HEK293T (cell line): ENCODE measurements at regions not wholly inside any gene's neighbourhood (a gene's known extent, or its start where the extent isn't known, plus 50 kb on each side); places are given as distances from the start of the nearest gene placed in this dataset.

Experiments used
- CTCF ChIA-PET: fragments of 350-600 bp; formaldehyde crosslinking; extraction: SDS; loops from one replicate; lab custom pipeline; 2021; ENCODE audit warnings: antibody characterized with exemption, inconsistent platforms; lab: Yijun Ruan, JAX
- POLR2A ChIA-PET: fragments of 350-600 bp; formaldehyde crosslinking; extraction: SDS; loops from one replicate; lab custom pipeline; 2020; ENCODE audit warnings: antibody characterized with exemption, inconsistent platforms; lab: Yijun Ruan, JAX
- DNase-seq: peaks from one replicate; pipeline ENCODE4 v3.0.0; 2012; ENCODE audit warnings: mixed read lengths; ENCODE audit errors: extremely low spot score
- ARNT ChIP-seq: fragments of 450-650 bp; IDR thresholded peaks from 2 replicates; pipeline ENCODE4 v1.6.1; 2017; ENCODE audit warnings: mild to moderate bottlenecking
- BHLHE40 ChIP-seq: fragments of 450-650 bp; IDR thresholded peaks from 2 replicates; pipeline ENCODE4 v1.6.1; 2016; ENCODE audit warnings: mild to moderate bottlenecking, moderate library complexity, borderline replicate concordance
- CTBP1 ChIP-seq: fragments of 450-650 bp; IDR thresholded peaks from 2 replicates; pipeline ENCODE4 v1.6.1; 2016; ENCODE audit warnings: borderline replicate concordance
- ELF4 ChIP-seq: fragments of 450-650 bp; IDR thresholded peaks from 2 replicates; pipeline ENCODE4 v1.6.1; 2017; ENCODE audit warnings: antibody characterized with exemption
- FOXA1 ChIP-seq: fragments of 450-650 bp; IDR thresholded peaks from 2 replicates; pipeline ENCODE4 v1.6.1; 2016; ENCODE audit warnings: mild to moderate bottlenecking
- FOXK2 ChIP-seq: fragments of 450-650 bp; IDR thresholded peaks from 2 replicates; pipeline ENCODE4 v1.6.1; 2016; ENCODE audit warnings: mild to moderate bottlenecking
- FOXM1 ChIP-seq: fragments of 450-650 bp; IDR thresholded peaks from 2 replicates; pipeline ENCODE4 v1.6.1; 2017; ENCODE audit warnings: mild to moderate bottlenecking, borderline replicate concordance
- HDGF ChIP-seq: fragments of 450-650 bp; IDR thresholded peaks from 2 replicates; pipeline ENCODE4 v1.6.1; 2017; ENCODE audit warnings: antibody characterized with exemption, borderline replicate concordance
- L3MBTL2 ChIP-seq: fragments of 450-650 bp; conservative IDR thresholded peaks from 2 replicates; pipeline ENCODE4 v1.6.1; 2016; ENCODE audit warnings: mild to moderate bottlenecking
- LEF1 ChIP-seq: fragments of 450-650 bp; IDR thresholded peaks from 2 replicates; pipeline ENCODE4 v1.6.1; 2017; ENCODE audit warnings: mild to moderate bottlenecking, borderline replicate concordance
- NFRKB ChIP-seq: fragments of 450-650 bp; IDR thresholded peaks from 2 replicates; pipeline ENCODE4 v1.6.1; 2016; ENCODE audit warnings: mild to moderate bottlenecking, moderate library complexity
- PKNOX1 ChIP-seq: fragments of 450-650 bp; IDR thresholded peaks from 2 replicates; pipeline ENCODE4 v1.6.1; 2016
- SP1 ChIP-seq: fragments of 450-650 bp; IDR thresholded peaks from 2 replicates; pipeline ENCODE4 v1.6.1; 2017
- SUZ12 ChIP-seq: fragments of 450-650 bp; IDR thresholded peaks from 2 replicates; pipeline ENCODE4 v1.6.1; 2016; ENCODE audit warnings: mild to moderate bottlenecking
- TARDBP ChIP-seq: fragments of 450-650 bp; IDR thresholded peaks from 2 replicates; pipeline ENCODE4 v1.6.1; 2016
- ZNF384 ChIP-seq: fragments of 450-650 bp; IDR thresholded peaks from 2 replicates; pipeline ENCODE4 v1.6.1; 2016

DNA sequence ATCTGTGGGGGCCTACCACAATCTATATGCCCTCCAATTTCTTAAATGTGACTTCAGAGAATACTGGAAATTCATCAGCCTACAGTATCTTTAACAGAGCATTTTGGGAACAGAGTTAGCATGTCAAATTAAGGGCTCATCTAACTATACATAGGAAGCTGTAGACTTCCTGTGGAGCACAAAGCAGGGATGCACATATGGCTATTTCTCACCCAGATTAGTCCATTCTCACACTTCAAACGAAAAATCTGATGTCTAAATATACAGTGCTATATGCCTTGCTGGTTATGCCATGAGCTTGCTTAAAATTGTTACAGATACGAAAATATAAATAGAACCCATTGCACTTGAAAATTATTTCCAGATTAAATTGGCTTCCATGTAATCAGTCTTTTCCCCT lies 1922.8 kb downstream of the MRPL39 start:
- ChIA-PET POLR2A (no interaction called here), CTCF (no interaction called here)
- no peak for DNase-seq
- TF ChIP-seq L3MBTL2: no peak
- no peak for TF ChIP-seq FOXK2
- no peak for TF ChIP-seq NFRKB
- no peak for TF ChIP-seq ARNT
- no peak for TF ChIP-seq SP1
- TF ChIP-seq ZNF384: no peak
- TF ChIP-seq LEF1: no peak
- TF ChIP-seq TARDBP: no peak
- TF ChIP-seq BHLHE40: no peak
- no peak for TF ChIP-seq CTBP1
- TF ChIP-seq SUZ12: no peak
- TF ChIP-seq FOXA1: no peak
- TF ChIP-seq FOXM1: no peak
- no peak for TF ChIP-seq HDGF
- no peak for TF ChIP-seq PKNOX1
- TF ChIP-seq ELF4: no peak

- ChIA-PET CTCF (no interaction called here), POLR2A (no interaction called here)
- DNase-seq: no peak
- TF ChIP-seq SP1: no peak
- no peak for TF ChIP-seq TARDBP
- TF ChIP-seq HDGF: no peak
- no peak for TF ChIP-seq LEF1
- no peak for TF ChIP-seq PKNOX1
- no peak for TF ChIP-seq FOXM1
- no peak for TF ChIP-seq FOXA1
- TF ChIP-seq CTBP1: no peak
- no peak for TF ChIP-seq BHLHE40
These were observed 1943.0 kb downstream of the MRPL39 start for GRCh38 chr21:23664193-23664694.

DNA sequence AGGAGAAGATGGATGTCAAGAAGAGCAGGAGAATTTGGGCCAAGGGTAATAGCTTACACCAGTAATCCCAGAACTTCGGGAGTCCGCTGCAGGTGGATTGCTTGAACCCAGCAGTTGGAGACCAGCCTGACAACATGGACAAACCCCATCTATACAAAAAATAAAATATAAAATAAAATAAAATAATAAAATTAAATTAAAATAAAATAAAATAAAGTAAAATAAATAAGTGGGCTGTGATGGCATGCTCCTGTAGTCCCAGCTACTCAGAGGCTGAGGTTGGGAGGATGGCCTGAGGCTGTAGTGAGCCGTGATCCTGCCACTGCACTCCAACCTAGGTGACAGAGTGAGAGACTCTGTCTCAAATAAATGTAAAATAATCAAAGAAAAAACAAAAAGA lies 1946.7 kb downstream of the MRPL39 start:
- CTCF ChIA-PET: no interaction called here
- POLR2A ChIA-PET: no interaction called here
- DNase-seq: no peak
- no peak for TF ChIP-seq LEF1
- no peak for TF ChIP-seq TARDBP
- no peak for TF ChIP-seq HDGF
- no peak for TF ChIP-seq PKNOX1
- TF ChIP-seq SUZ12: no peak
- no peak for TF ChIP-seq BHLHE40
- no peak for TF ChIP-seq FOXA1
- no peak for TF ChIP-seq ARNT
- TF ChIP-seq FOXK2: no peak

GRCh38 chr21:23644768-23645167 lies 1962.5 kb downstream of the MRPL39 start:
- no peak for DNase-seq
- CTCF ChIA-PET: no interaction called here
- no peak for TF ChIP-seq NFRKB
- TF ChIP-seq PKNOX1: no peak
- no peak for TF ChIP-seq SUZ12
- TF ChIP-seq BHLHE40: no peak
- TF ChIP-seq FOXA1: no peak
- TF ChIP-seq SP1: no peak
- TF ChIP-seq ELF4: no peak
- no peak for TF ChIP-seq LEF1
- TF ChIP-seq TARDBP: no peak
- TF ChIP-seq ZNF384: no peak
- TF ChIP-seq FOXK2: no peak
- no peak for TF ChIP-seq FOXM1
- no peak for TF ChIP-seq L3MBTL2
- no peak for TF ChIP-seq CTBP1
- TF ChIP-seq ARNT: no peak
- no peak for TF ChIP-seq HDGF
- POLR2A ChIA-PET: no interaction called here

DNA sequence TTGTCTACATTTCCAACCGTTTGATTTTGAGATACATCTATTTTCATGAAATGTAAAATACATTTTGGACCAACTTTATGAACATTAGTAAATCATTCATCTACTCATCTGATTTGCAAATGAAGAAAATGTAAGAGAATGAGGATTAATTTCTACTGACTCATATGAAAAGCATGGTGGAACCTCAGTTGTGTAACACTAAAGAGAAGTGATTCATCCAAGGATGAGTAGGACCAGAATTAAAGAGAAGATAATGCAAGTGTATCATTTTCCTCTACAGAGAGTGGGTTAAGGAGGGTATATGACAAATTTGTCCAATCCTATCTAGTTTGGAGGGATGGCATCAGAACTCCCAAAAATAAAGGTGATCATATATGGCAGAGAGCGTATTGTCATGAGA lies 1967.6 kb downstream of the MRPL39 start:
- DNase-seq: no peak
- ChIA-PET POLR2A (no interaction called here), CTCF (no interaction called here)
- TF ChIP-seq HDGF: no peak
- TF ChIP-seq TARDBP: no peak
- no peak for TF ChIP-seq ELF4
- no peak for TF ChIP-seq FOXM1
- no peak for TF ChIP-seq ZNF384
- TF ChIP-seq LEF1: no peak
- TF ChIP-seq SUZ12: no peak
- no peak for TF ChIP-seq ARNT
- TF ChIP-seq L3MBTL2: no peak
- no peak for TF ChIP-seq CTBP1
- no peak for TF ChIP-seq BHLHE40
- no peak for TF ChIP-seq SP1
- no peak for TF ChIP-seq PKNOX1
